ENCODE measurements at regions not wholly inside any gene's neighbourhood (a gene's known extent, or its start where the extent isn't known, plus 50 kb on each side); places are given as distances from the start of the nearest gene placed in this dataset.

DNA sequence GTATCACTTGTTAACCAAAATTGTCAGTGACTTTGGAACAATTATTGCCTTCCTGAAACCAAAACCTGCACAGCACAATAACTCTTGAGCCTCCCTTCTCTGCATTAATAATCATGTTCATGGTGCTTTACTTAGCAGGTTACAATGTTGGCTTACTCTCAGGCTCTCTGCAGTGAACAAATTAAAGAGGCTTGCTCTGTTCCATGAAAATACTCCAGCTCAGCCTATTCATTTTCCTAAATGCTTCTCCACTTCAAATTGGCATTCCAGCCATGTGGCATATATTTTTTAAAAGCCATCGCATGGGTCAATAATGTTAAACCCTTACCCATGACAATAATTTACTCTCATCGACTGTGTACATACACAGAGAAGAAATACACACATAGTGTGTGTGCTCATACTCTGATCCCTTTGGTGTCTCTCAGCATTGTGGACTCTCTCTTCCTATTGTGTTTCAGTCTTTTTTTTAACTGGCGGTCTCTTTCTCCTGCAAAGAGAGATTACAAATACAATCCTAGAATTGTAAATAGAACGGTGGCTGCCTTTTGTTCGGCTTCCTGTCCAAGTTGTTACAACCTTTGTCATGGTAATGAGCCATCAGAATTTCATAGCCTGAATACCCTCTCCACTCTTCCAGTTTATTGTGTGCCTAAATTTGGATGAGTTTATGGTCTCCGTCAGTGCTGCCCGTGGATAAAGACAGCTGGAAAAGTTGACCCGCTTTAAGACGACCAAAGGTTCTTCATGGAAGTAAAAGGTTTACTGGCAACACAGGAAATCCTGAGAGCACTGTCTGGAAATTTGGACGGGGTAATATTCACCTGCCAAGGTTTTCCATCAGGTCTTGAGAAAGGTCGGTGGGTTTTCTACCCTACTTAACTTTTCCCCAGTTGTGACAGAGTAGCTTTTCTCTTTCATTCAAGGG lies 263.6 kb downstream of the CD83 start:
- in situ Hi-C loops (cut with HindIII; ENCODE audit: low sequenced_read_pairs): no loop called here
- TF ChIP-seq, protein P1, sequence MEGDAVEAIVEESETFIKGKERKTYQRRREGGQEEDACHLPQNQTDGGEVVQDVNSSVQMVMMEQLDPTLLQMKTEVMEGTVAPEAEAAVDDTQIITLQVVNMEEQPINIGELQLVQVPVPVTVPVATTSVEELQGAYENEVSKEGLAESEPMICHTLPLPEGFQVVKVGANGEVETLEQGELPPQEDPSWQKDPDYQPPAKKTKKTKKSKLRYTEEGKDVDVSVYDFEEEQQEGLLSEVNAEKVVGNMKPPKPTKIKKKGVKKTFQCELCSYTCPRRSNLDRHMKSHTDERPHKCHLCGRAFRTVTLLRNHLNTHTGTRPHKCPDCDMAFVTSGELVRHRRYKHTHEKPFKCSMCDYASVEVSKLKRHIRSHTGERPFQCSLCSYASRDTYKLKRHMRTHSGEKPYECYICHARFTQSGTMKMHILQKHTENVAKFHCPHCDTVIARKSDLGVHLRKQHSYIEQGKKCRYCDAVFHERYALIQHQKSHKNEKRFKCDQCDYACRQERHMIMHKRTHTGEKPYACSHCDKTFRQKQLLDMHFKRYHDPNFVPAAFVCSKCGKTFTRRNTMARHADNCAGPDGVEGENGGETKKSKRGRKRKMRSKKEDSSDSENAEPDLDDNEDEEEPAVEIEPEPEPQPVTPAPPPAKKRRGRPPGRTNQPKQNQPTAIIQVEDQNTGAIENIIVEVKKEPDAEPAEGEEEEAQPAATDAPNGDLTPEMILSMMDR (IDR thresholded peaks at IDR 0.05; ENCODE audit: low read depth, low read length, missing control alignments): no peak
- DNase-seq (ENCODE audit: low read depth): no peak
- H3K4me3 ChIP-seq (ENCODE audit: low read depth, low read length): no peak overlapping the region

DNA sequence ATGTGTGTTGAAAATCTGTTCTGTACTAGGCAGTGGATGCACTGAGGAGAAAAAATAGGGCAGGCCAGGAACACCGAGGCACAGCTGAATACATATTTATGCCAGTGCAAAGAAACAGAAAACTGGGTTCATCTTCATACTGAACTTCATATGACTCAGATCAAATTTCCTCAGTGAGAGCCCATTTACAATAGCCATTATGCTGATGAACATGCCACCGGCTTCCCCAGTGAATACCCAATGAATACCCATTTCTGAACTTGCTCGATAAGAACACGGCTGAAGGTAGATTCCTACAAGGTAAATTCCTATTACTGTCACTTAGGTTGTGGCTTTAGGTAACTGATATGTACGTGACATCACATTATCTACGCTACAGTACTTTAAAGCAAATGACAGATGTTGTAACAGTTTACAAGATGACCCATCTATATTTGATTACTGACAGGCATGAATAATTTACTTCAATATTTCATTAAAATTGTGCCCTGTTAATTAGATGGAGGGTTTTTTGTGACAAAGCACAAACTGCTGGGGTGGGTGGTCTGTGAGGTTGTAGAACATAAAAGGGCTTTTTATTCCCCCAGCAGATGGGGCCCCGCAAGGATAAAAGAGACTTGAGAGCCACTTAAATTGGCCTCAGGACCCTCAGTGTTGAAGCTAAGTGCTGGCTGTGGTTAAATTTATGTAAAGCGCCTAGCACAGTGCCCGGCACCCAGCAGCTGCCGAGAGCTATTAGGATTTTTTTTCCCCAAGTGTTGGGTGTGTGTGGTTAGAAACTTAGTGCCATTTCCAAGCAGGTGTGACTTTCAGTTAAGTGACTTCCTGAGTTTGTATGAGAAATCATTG lies 264.5 kb downstream of the CD83 start:
- no peak overlapping the region for H3K4me3 ChIP-seq (ENCODE audit: low read depth, low read length)
- TF ChIP-seq, protein P1 (IDR thresholded peaks at IDR 0.05; ENCODE audit: low read depth, low read length, missing control alignments): no peak
- in situ Hi-C loops (cut with HindIII; ENCODE audit: low sequenced_read_pairs): no loop called here
- DNase-seq (ENCODE audit: low read depth): no peak

- in situ Hi-C loops (cut with HindIII; ENCODE audit: low sequenced_read_pairs): no loop called here
- no peak for DNase-seq (ENCODE audit: low read depth)
- H3K4me3 ChIP-seq (ENCODE audit: low read depth, low read length): no peak overlapping the region
- TF ChIP-seq, protein P1 (IDR thresholded peaks at IDR 0.05; ENCODE audit: low read depth, low read length, missing control alignments): no peak
Observed at GRCh38 chr6:14382678-14383236, 265.2 kb downstream of the CD83 start.

- TF ChIP-seq, protein P1 (IDR thresholded peaks at IDR 0.05; ENCODE audit: low read depth, low read length, missing control alignments): no peak
- no peak for DNase-seq (ENCODE audit: low read depth)
- no peak overlapping the region for H3K4me3 ChIP-seq (ENCODE audit: low read depth, low read length)
- in situ Hi-C loops (cut with HindIII; ENCODE audit: low sequenced_read_pairs): no loop called here
Observed at GRCh38 chr6:14383393-14384174, 266.0 kb downstream of the CD83 start.

GRCh38 chr6:14384175-14384949 lies 266.8 kb downstream of the CD83 start:
- H3K4me3 ChIP-seq (ENCODE audit: low read depth, low read length): no peak overlapping the region
- no peak for DNase-seq (ENCODE audit: low read depth)
- TF ChIP-seq, protein P1 (IDR thresholded peaks at IDR 0.05; ENCODE audit: low read depth, low read length, missing control alignments): no peak
- in situ Hi-C loops (cut with HindIII; ENCODE audit: low sequenced_read_pairs): no loop called here

Data from astrocyte of the cerebellum (primary cell).